Body of pancreas (tissue), 4 donors: ENCODE measurements at regions not wholly inside any gene's neighbourhood (a gene's known extent, or its start where the extent isn't known, plus 50 kb on each side); places are given as distances from the start of the nearest gene placed in this dataset.

ENCODE experiments used
- CTCF ChIP-seq, 7 experiments: fragments of 450-650 bp in 4 of 7; fragments of 200-600 bp in 3 of 7; sonication (generic) in 3 of 7; IDR thresholded peaks; one replicate each; pipeline ENCODE4 v1.5.1; 2016 to 2019; ENCODE audit warnings: antibody characterized with exemption in 7 of 7
- POLR2A ChIP-seq, 3 donors: fragments of 450-650 bp; IDR thresholded peaks; one replicate each; pipeline ENCODE4 v1.6.1; 2016; ENCODE audit warnings: antibody characterized with exemption in 3 of 3, mild to moderate bottlenecking in 2 of 3

- TF ChIP-seq CTCF (IDR thresholded peaks at IDR 0.05), result no peak
- TF ChIP-seq POLR2A (IDR thresholded peaks at IDR 0.05), result no peak
These were observed 467.3 kb downstream of the SHQ1 start for GRCh38 chr3:72380711-72381493.
